ENCODE measurements at regions not wholly inside any gene's neighbourhood (a gene's known extent, or its start where the extent isn't known, plus 50 kb on each side); places are given as distances from the start of the nearest gene placed in this dataset.

DNA sequence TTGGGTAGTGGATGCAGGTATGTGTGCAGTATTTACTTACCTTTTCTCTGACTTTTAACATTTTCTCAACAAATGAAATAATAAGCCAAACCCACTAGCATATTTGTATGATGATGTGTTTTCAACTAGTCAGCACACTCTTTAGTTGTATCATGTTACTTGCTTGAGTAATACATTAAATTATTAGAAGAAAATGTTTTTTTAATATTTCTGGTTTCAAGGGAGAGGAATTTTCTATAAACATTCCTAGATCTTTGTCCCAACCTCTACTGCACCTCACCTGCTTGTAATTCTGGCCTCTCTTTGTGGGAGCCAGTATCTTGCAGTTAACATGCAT lies 161.8 kb upstream of the CBLB start:
- Mint-ChIP-seq H3K27ac (ENCODE audit: unreplicated experiment) (no peak overlapping the region), H3K4me3 (ENCODE audit: unreplicated experiment) (no peak overlapping the region), H3K4me1 (ENCODE audit: unreplicated experiment) (no peaks in the 10 kb centered on the region), H3K27me3 (ENCODE audit: unreplicated experiment) (no peaks in the 10 kb centered on the region), H3K36me3 (ENCODE audit: low read depth, unreplicated experiment) (no peaks in the 10 kb centered on the region), H3K9me3 (ENCODE audit: unreplicated experiment) (no peaks in the 10 kb centered on the region)
- DNase-seq (ENCODE audit: low spot score) = no peak
- TF ChIP-seq, protein P1, sequence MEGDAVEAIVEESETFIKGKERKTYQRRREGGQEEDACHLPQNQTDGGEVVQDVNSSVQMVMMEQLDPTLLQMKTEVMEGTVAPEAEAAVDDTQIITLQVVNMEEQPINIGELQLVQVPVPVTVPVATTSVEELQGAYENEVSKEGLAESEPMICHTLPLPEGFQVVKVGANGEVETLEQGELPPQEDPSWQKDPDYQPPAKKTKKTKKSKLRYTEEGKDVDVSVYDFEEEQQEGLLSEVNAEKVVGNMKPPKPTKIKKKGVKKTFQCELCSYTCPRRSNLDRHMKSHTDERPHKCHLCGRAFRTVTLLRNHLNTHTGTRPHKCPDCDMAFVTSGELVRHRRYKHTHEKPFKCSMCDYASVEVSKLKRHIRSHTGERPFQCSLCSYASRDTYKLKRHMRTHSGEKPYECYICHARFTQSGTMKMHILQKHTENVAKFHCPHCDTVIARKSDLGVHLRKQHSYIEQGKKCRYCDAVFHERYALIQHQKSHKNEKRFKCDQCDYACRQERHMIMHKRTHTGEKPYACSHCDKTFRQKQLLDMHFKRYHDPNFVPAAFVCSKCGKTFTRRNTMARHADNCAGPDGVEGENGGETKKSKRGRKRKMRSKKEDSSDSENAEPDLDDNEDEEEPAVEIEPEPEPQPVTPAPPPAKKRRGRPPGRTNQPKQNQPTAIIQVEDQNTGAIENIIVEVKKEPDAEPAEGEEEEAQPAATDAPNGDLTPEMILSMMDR (IDR thresholded peaks at IDR 0.05; ENCODE audit: unreplicated experiment) = no peak

DNA sequence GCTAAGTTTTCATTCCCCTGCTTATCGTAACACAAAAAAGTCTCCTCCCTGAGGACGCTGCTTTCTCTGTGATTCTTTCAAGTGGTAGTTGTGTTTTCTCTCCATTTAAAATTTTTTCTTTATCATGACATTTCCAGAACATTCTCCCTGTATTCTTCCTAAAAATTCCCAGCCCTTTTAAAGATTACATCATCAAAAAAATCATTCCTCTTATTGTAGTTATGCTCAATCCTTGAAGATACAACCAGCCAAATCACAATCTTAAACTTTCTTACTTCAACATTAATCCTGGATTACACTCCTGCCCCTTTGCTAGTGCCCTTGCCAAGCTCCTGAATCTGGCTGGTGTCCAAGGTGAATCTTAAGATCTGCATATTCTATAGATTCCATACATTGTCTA lies 163.7 kb upstream of the CBLB start:
- TF ChIP-seq, protein P1 (IDR thresholded peaks at IDR 0.05; ENCODE audit: unreplicated experiment) = no peak
- Mint-ChIP-seq H3K4me3 (ENCODE audit: unreplicated experiment) (no peak overlapping the region), H3K27ac (ENCODE audit: unreplicated experiment) (no peak overlapping the region), H3K27me3 (ENCODE audit: unreplicated experiment) (no peaks in the 10 kb centered on the region), H3K4me1 (ENCODE audit: unreplicated experiment) (no peaks in the 10 kb centered on the region), H3K9me3 (ENCODE audit: unreplicated experiment) (no peaks in the 10 kb centered on the region), H3K36me3 (ENCODE audit: low read depth, unreplicated experiment) (no peaks in the 10 kb centered on the region)
- DNase-seq (ENCODE audit: low spot score) = no peak

DNA sequence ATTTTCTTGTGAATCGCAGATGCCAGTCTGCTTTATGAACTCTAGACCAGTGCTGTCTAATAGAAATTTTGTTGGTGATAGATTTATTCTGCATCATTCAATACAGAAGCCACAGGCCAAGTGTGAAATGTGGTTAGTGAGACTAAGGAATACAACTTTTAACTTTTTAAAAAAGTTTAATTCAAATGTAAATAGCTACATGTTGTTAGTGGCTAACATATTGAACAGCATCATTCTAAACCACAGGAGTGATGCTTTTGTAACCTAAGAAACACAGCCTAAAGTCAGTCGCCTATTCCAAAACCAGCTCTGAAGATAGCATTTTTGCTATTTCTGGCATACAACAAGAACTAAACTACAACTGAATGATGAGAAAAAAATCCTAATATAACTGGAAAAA lies 164.8 kb upstream of the CBLB start:
- Mint-ChIP-seq H3K27me3 (ENCODE audit: unreplicated experiment) (no peaks in the 10 kb centered on the region), H3K4me1 (ENCODE audit: unreplicated experiment) (no peaks in the 10 kb centered on the region), H3K27ac (ENCODE audit: unreplicated experiment) (no peak overlapping the region), H3K36me3 (ENCODE audit: low read depth, unreplicated experiment) (no peaks in the 10 kb centered on the region), H3K4me3 (ENCODE audit: unreplicated experiment) (no peak overlapping the region), H3K9me3 (ENCODE audit: unreplicated experiment) (no peaks in the 10 kb centered on the region)
- DNase-seq (ENCODE audit: low spot score) = no peak
- TF ChIP-seq, protein P1 (IDR thresholded peaks at IDR 0.05; ENCODE audit: unreplicated experiment) = no peak

DNA sequence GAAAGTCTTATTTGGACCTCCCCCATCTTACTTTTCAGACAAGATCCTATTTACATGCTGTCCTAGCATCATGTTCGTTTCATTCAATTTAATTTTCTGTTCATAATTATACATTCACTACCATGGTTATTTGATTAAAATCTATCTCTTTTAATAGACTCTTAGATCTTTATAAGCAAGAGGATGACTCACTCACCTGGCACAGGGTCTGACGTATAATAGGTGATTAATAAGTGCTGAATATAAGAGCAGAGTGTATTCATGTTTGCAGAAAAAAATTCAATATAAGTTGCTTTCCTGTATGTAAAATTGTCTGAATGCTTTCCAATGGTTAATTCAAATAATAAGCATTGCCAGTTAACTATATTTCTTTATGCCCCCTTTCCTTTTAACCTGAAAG lies 165.5 kb upstream of the CBLB start:
- no peak overlapping the region for H3K27ac Mint-ChIP-seq (ENCODE audit: unreplicated experiment)
- no peak for DNase-seq (ENCODE audit: low spot score)
- no peaks in the 10 kb centered on the region for H3K9me3 Mint-ChIP-seq (ENCODE audit: unreplicated experiment)

DNA sequence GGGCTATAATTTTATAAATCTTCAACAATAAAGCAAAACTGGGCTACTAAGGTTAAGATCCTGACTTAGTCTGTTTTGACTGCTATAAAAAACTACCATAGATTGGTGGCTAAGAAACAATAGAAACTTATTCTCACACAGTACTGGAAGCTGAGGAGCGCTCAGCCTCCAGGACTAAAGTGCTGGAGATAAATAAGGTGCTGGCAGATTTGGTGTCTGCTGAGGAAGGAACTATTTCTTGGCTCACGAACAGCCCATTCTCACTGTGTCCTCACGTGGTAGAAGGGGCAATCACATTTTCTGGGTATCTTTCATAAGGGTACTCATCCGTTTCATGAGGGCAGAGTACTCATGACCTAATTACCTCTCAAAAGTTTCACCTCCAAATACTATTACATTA lies 166.8 kb upstream of the CBLB start:
- Mint-ChIP-seq H3K4me3 (ENCODE audit: unreplicated experiment) (no peak overlapping the region), H3K36me3 (ENCODE audit: low read depth, unreplicated experiment) (no peaks in the 10 kb centered on the region), H3K4me1 (ENCODE audit: unreplicated experiment) (no peaks in the 10 kb centered on the region), H3K27ac (ENCODE audit: unreplicated experiment) (no peak overlapping the region), H3K9me3 (ENCODE audit: unreplicated experiment) (no peaks in the 10 kb centered on the region), H3K27me3 (ENCODE audit: unreplicated experiment) (no peaks in the 10 kb centered on the region)
- DNase-seq (ENCODE audit: low spot score) = no peak
- TF ChIP-seq, protein P1 (IDR thresholded peaks at IDR 0.05; ENCODE audit: unreplicated experiment) = no peak

More for the DNA sequence above, 165.5 kb upstream of the CBLB start:
- no peaks in the 10 kb centered on the region for H3K27me3 Mint-ChIP-seq (ENCODE audit: unreplicated experiment)
- no peaks in the 10 kb centered on the region for H3K36me3 Mint-ChIP-seq (ENCODE audit: low read depth, unreplicated experiment)
- H3K4me3 Mint-ChIP-seq (ENCODE audit: unreplicated experiment) = no peak overlapping the region
- TF ChIP-seq, protein P1 (IDR thresholded peaks at IDR 0.05; ENCODE audit: unreplicated experiment) = no peak
- no peaks in the 10 kb centered on the region for H3K4me1 Mint-ChIP-seq (ENCODE audit: unreplicated experiment)

All from endothelial cell (in vitro differentiated cells).